ENCODE measurements at regions not wholly inside any gene's neighbourhood (a gene's known extent, or its start where the extent isn't known, plus 50 kb on each side); places are given as distances from the start of the nearest gene placed in this dataset.
"Not testable (repeated sequence)": the region's sequence is repeated elsewhere in the genome, so short reads cannot be mapped to it uniquely, and the experiment has no call there.

- H3K4me1 Mint-ChIP-seq (ENCODE audit: low read depth): peaks cover 10% of the 10 kb centered on the region
- H3K9me3 Mint-ChIP-seq: no peaks in the 10 kb centered on the region
- no peak overlapping the region for H3K27ac Mint-ChIP-seq
- no peak overlapping the region for H3K4me3 Mint-ChIP-seq
- no peak for DNase-seq (ENCODE audit: low spot score)
- H3K36me3 Mint-ChIP-seq (ENCODE audit: low read depth): no peaks in the 10 kb centered on the region
- peaks cover 16% of the 10 kb centered on the region for H3K27me3 Mint-ChIP-seq (ENCODE audit: low read depth)
Observed at GRCh38 chr1:31485166-31485565, 72.2 kb downstream of the SERINC2 start.

DNA sequence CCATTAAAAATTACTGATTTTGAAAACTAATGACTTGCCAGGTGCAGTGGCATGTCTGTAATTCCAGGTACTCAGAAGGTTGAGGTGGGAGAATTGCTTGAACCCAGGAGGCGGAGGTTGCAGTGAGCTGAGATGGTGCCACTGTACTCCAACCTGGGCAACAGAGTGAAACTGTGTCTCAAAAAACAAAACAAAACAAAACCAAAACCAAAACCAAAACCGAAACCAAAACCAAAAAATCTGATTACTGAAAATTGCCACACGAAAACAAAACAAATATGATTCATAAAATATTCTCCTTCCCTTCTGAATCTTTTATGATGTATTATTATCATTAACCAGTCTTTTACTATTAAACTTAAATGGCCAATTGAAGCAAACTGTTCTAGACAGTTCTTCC is 74.1 kb downstream of the SERINC2 start:
- peak overlapping the region; percentile 52 for H3K27ac Mint-ChIP-seq
- peaks cover 10% of the 10 kb centered on the region for H3K4me1 Mint-ChIP-seq (ENCODE audit: low read depth)
- DNase-seq (ENCODE audit: low spot score): no peak
- H3K27me3 Mint-ChIP-seq (ENCODE audit: low read depth): peaks cover 19% of the 10 kb centered on the region
- H3K36me3 Mint-ChIP-seq (ENCODE audit: low read depth): no peaks in the 10 kb centered on the region
- no peaks in the 10 kb centered on the region for H3K9me3 Mint-ChIP-seq
- no peak overlapping the region for H3K4me3 Mint-ChIP-seq

DNA sequence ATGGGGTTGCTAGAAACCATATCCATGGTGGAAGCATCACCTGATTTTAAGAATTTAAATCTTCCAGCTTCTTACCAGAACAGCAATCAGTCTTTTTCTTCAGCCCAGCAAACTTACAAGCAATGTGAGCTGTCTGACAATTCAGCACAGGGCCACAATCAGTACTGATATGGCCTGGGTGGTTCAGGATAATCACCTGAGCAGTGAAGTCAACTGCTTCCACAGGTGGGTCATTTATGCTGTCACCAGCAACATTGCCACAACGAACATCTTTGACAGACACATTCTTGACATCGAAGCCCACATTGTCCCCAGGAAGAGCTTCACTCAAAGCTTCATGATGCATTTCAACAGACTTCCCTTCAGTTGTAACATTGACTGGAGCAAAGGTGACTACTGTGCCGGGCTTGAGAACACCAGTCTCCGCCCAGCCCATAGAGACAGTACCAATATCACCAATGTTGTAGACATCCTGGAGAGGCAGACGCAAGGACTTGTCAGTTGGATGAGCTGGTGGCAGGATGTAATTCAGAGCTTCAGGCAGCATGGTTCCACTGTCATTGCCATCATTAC is 74.8 kb downstream of the SERINC2 start:
- H3K4me1 Mint-ChIP-seq (ENCODE audit: low read depth): peaks cover 10% of the 10 kb centered on the region
- H3K27ac Mint-ChIP-seq: peak overlapping the region; percentile 52
- H3K27me3 Mint-ChIP-seq (ENCODE audit: low read depth): peaks cover 16% of the 10 kb centered on the region
- no peak for DNase-seq (ENCODE audit: low spot score)
- no peaks in the 10 kb centered on the region for H3K36me3 Mint-ChIP-seq (ENCODE audit: low read depth)
- H3K9me3 Mint-ChIP-seq: no peaks in the 10 kb centered on the region
- no peak overlapping the region for H3K4me3 Mint-ChIP-seq

GRCh38 chr1:31488528-31488927 is 75.5 kb downstream of the SERINC2 start:
- Mint-ChIP-seq H3K27me3 (ENCODE audit: low read depth) (peaks cover 18% of the 10 kb centered on the region), H3K36me3 (ENCODE audit: low read depth) (no peaks in the 10 kb centered on the region), H3K27ac (no peak overlapping the region), H3K4me3 (no peak overlapping the region), H3K4me1 (ENCODE audit: low read depth) (peaks cover 10% of the 10 kb centered on the region), H3K9me3 (no peaks in the 10 kb centered on the region)
- DNase-seq (ENCODE audit: low spot score): no peak

DNA sequence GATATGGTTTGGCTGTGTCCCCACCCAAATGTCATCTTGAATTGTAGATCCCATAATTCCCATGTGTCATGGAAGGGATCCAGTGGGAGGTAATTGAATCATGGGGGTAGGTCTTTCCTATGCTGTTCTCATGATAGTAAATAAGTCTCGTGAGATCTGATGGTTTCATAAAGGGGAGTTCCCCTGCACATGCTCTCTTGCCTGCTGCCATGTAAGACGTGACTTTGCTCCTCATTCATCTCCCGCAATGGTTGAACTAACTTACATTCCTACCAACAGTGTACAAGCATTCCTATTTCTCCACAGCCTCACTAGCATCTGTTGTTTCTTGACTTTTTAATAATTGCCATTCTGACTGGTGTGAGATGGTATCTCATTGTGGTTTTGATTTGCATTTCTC is 76.6 kb downstream of the SERINC2 start:
- H3K36me3 Mint-ChIP-seq (ENCODE audit: low read depth); DNase-seq (ENCODE audit: low spot score); H3K9me3 Mint-ChIP-seq; H3K4me1 Mint-ChIP-seq (ENCODE audit: low read depth); H3K4me3 Mint-ChIP-seq; H3K27ac Mint-ChIP-seq: not testable (repeated sequence)
- H3K27me3 Mint-ChIP-seq (ENCODE audit: low read depth): peaks cover 20% of the 10 kb centered on the region

DNA sequence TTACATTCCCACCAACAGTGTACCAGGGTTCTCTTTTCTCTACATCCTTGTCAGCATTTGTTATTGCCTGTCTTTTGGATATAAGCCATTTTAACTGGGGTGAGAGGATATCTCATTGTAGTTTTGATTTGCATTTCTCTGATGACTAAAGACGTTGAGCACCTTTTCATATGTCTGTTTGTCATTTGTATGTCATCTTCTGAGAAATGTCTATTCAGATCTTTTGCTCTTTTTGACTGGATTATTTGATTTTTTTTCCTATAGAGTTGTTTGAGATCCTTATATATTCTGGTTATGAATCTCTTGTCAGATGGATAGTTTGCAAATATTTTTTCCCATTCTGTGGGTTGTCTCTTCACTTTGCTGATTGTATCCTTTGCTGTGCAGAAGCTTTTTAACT is 77.6 kb downstream of the SERINC2 start:
- not testable (repeated sequence) for H3K4me1 Mint-ChIP-seq (ENCODE audit: low read depth); H3K9me3 Mint-ChIP-seq; H3K27ac Mint-ChIP-seq; H3K4me3 Mint-ChIP-seq; DNase-seq (ENCODE audit: low spot score); H3K36me3 Mint-ChIP-seq (ENCODE audit: low read depth)
- peaks cover 20% of the 10 kb centered on the region for H3K27me3 Mint-ChIP-seq (ENCODE audit: low read depth)

- not testable (repeated sequence) for H3K27ac Mint-ChIP-seq; H3K4me3 Mint-ChIP-seq; H3K4me1 Mint-ChIP-seq (ENCODE audit: low read depth); DNase-seq (ENCODE audit: low spot score); H3K9me3 Mint-ChIP-seq; H3K36me3 Mint-ChIP-seq (ENCODE audit: low read depth)
- H3K27me3 Mint-ChIP-seq (ENCODE audit: low read depth): peaks cover 17% of the 10 kb centered on the region
Observed at GRCh38 chr1:31495351-31495750, 81.0 kb upstream of the TINAGL1 start.

DNA sequence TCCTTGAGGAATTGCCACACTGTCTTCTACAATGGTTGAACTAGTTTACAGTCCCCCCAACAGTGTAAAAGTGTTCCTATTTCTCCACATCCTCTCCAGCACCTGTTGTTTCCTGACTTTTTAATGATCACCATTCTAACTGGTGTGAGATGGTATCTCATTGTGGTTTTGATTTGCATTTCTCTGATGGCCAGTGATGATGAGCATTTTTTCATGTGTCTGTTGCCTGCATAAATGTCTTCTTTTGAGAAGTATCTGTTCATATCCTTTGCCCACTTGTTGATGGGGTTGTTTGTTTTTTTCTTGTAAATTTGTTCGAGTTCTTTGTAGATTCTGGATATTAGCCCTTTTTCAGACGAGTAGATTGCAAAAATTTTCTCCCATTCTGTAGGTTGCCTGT is 80.5 kb upstream of the TINAGL1 start:
- H3K9me3 Mint-ChIP-seq; H3K4me1 Mint-ChIP-seq (ENCODE audit: low read depth); H3K4me3 Mint-ChIP-seq; H3K36me3 Mint-ChIP-seq (ENCODE audit: low read depth); H3K27ac Mint-ChIP-seq; DNase-seq (ENCODE audit: low spot score): not testable (repeated sequence)
- peaks cover 13% of the 10 kb centered on the region for H3K27me3 Mint-ChIP-seq (ENCODE audit: low read depth)

DNA sequence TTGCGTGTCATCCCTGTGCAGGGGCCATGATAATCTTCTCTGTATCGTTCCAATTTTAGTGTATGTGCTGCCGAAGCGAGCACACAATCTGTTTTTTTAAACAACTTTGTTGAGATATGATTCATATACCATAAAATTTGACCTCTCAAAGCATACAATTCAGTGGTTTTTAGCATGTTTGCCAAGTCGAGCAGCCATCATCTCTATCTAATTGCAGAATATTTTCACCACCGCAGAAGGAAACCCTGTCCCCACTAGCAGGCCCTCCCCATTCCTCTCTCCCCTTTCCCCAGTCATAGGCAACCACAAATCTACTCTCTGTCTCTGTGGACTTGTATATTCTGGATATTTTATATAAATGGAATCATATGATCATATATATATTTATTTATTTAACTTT is 78.7 kb upstream of the TINAGL1 start:
- H3K27ac Mint-ChIP-seq: no peak overlapping the region
- DNase-seq (ENCODE audit: low spot score): no peak
- no peaks in the 10 kb centered on the region for H3K9me3 Mint-ChIP-seq
- no peak overlapping the region for H3K4me3 Mint-ChIP-seq
- no peaks in the 10 kb centered on the region for H3K4me1 Mint-ChIP-seq (ENCODE audit: low read depth)
- peaks cover 13% of the 10 kb centered on the region for H3K27me3 Mint-ChIP-seq (ENCODE audit: low read depth)
- H3K36me3 Mint-ChIP-seq (ENCODE audit: low read depth): no peaks in the 10 kb centered on the region

DNA sequence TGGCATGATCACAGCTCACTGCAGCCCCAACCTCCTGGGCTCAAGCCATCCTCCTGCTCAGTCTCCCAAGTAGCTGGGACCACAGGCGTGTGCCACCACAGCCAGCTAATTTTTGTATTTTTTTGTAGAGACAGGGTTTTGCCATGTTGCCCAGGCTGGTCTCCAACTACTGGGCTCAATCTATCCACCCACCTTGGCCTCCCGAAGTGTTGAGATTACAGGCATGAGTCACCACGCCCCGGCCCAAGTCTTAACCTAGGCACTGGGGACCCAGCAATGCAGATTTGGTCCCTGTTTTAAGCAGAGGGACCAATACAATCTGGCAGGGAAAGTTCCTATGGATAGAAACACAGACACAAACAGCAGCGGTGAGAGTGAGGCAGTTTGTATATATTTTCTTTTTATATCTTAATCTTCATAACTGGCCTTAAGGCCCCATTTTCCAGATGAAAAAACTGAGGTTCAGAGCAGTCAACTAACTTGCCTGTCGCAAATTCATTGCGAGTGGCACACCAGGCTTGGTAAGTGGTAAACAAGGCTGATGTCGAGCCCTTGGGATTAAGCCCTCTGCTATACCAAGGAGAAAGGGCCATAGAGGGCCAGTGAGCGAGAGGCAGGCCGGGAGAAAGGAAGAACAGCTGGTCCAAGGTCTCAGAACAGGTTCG is 77.8 kb upstream of the TINAGL1 start:
- no peak for DNase-seq (ENCODE audit: low spot score)
- peaks cover 11% of the 10 kb centered on the region for H3K27me3 Mint-ChIP-seq (ENCODE audit: low read depth)
- no peak overlapping the region for H3K4me3 Mint-ChIP-seq
- H3K36me3 Mint-ChIP-seq (ENCODE audit: low read depth): no peaks in the 10 kb centered on the region
- H3K27ac Mint-ChIP-seq: no peak overlapping the region
- H3K9me3 Mint-ChIP-seq: no peaks in the 10 kb centered on the region
- H3K4me1 Mint-ChIP-seq (ENCODE audit: low read depth): no peaks in the 10 kb centered on the region

DNA sequence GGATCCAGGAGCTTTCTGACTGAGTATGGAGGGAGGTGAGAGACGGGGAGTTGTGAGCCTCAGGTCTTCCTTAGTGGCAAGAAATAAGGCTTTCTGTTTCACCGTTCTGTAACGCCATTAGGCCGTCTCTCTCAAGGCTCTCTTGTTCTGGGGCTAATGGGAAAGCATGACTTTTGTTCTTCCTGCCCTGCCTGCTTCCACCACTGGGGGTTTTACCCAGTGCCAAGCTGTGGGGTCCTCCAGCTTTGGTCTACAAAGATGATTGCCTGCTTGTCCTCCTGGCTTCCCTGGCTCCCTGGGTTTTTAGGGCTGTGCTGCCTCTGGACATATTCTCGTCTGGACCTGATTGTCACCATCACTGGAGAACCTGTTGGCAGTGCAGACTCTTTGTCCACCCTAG is 74.8 kb upstream of the TINAGL1 start:
- Mint-ChIP-seq H3K4me1 (ENCODE audit: low read depth) (peaks cover 10% of the 10 kb centered on the region), H3K36me3 (ENCODE audit: low read depth) (no peaks in the 10 kb centered on the region), H3K4me3 (no peak overlapping the region), H3K27ac (no peak overlapping the region), H3K9me3 (no peaks in the 10 kb centered on the region), H3K27me3 (ENCODE audit: low read depth) (peaks cover 8% of the 10 kb centered on the region)
- DNase-seq (ENCODE audit: low spot score): no peak

- no peaks in the 10 kb centered on the region for H3K36me3 Mint-ChIP-seq (ENCODE audit: low read depth)
- H3K4me3 Mint-ChIP-seq: no peak overlapping the region
- peaks cover 13% of the 10 kb centered on the region for H3K4me1 Mint-ChIP-seq (ENCODE audit: low read depth)
- peaks cover 8% of the 10 kb centered on the region for H3K27me3 Mint-ChIP-seq (ENCODE audit: low read depth)
- no peak for DNase-seq (ENCODE audit: low spot score)
- no peaks in the 10 kb centered on the region for H3K9me3 Mint-ChIP-seq
- no peak overlapping the region for H3K27ac Mint-ChIP-seq
Observed at GRCh38 chr1:31502253-31502652, 74.1 kb upstream of the TINAGL1 start.

GRCh38 chr1:31502926-31503511 is 73.3 kb upstream of the TINAGL1 start:
- H3K36me3 Mint-ChIP-seq (ENCODE audit: low read depth): no peaks in the 10 kb centered on the region
- H3K27me3 Mint-ChIP-seq (ENCODE audit: low read depth): peaks cover 10% of the 10 kb centered on the region
- no peak for DNase-seq (ENCODE audit: low spot score)
- no peak overlapping the region for H3K27ac Mint-ChIP-seq
- H3K4me1 Mint-ChIP-seq (ENCODE audit: low read depth): peaks cover 16% of the 10 kb centered on the region
- no peak overlapping the region for H3K4me3 Mint-ChIP-seq
- no peaks in the 10 kb centered on the region for H3K9me3 Mint-ChIP-seq

DNA sequence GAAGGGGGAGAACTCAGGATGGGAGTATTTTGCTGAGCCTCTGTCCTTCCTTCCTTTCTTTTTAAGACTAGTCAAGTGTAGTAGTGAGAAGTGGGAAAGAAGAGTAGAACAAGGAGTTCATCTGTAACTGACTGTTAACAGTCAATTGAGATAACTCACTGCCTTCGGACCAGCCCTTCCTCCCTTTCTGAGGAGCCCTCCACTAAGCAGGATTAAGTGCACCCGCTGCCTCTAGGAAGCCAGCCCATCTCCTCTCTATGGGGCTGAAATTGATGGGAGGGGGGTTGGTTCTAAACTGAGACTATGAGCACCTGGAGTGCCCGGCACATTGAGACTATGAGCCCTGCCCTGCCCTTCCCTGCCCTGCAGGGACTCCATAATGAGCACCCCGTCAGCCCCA is 72.7 kb upstream of the TINAGL1 start:
- Mint-ChIP-seq H3K27me3 (ENCODE audit: low read depth) (peaks cover 13% of the 10 kb centered on the region), H3K27ac (no peak overlapping the region), H3K4me3 (no peak overlapping the region), H3K9me3 (no peaks in the 10 kb centered on the region), H3K4me1 (ENCODE audit: low read depth) (peaks cover 19% of the 10 kb centered on the region), H3K36me3 (ENCODE audit: low read depth) (no peaks in the 10 kb centered on the region)
- no peak for DNase-seq (ENCODE audit: low spot score)

DNA sequence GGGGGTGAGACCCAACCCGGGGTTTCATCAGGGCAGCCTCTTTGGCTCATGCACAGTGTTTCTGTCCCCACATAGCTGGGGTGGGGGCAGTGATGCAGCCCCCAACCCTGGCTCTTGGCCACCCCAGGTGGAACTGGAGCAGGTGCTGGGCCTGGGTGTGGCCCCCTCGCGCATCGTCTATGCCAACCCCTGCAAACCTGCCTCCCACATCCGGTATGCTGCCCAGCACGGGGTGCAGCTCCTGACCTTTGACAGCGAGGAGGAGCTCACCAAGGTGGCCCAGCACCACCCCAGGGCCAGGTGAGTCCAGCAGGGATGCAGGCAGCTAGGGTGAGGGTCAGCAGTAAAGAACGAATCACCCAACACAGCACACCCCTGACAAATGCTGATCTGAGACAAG is 72.3 kb upstream of the TINAGL1 start:
- Mint-ChIP-seq H3K27ac (no peak overlapping the region), H3K9me3 (no peaks in the 10 kb centered on the region), H3K4me1 (ENCODE audit: low read depth) (peaks cover 21% of the 10 kb centered on the region), H3K36me3 (ENCODE audit: low read depth) (no peaks in the 10 kb centered on the region), H3K4me3 (no peak overlapping the region), H3K27me3 (ENCODE audit: low read depth) (peaks cover 10% of the 10 kb centered on the region)
- DNase-seq (ENCODE audit: low spot score): no peak

Data from T-helper 2 cell treated with Interferon-gamma antibody and Interleukin-4, amounts not matched to agents 5 μg/mL and 100 μg/mL, for 36 hours (primary cell).